DND-41 (cell line): ENCODE measurements at regions not wholly inside any gene's neighbourhood (a gene's known extent, or its start where the extent isn't known, plus 50 kb on each side); places are given as distances from the start of the nearest gene placed in this dataset.

ENCODE experiments used
- CTCF ChIP-seq: IDR thresholded peaks from 2 replicates; pipeline ENCODE4 v1.5.1; 2012; ENCODE audit warnings: borderline replicate concordance, low read length, moderate library complexity, mild to moderate bottlenecking; ENCODE audit not compliant: poor library complexity, severe bottlenecking; ENCODE audit errors: extremely low read depth
- EZH2 ChIP-seq: IDR thresholded peaks from 3 replicates; pipeline ENCODE4 v1.6.1; 2012; ENCODE audit warnings: borderline replicate concordance, low read depth, mild to moderate bottlenecking, moderate library complexity, low read length, inconsistent platforms; ENCODE audit not compliant: severe bottlenecking

- no peak for TF ChIP-seq CTCF
- TF ChIP-seq EZH2 = no peak
These were observed 1355.0 kb upstream of the MAP3K7 start for GRCh38 chr6:91941838-91942237.
